CD4-positive, alpha-beta T cell (primary cell): ENCODE measurements at regions not wholly inside any gene's neighbourhood (a gene's known extent, or its start where the extent isn't known, plus 50 kb on each side); places are given as distances from the start of the nearest gene placed in this dataset.

Source experiments
- ATAC-seq: fragments of 200-7000 bp; cut with Tn5 transposase; one replicate; pipeline ENCODE4 v1.10.0; 2022; ENCODE audit warnings: mild to moderate bottlenecking; ENCODE audit not compliant: poor library complexity
- CTCF ChIA-PET: fragments of 350-600 bp; sonication (Branson Sonifier 250); formaldehyde crosslinking; loops from one replicate; lab custom pipeline; 2021; ENCODE audit warnings: antibody characterized with exemption, inconsistent platforms; lab: Charles Lee
- POLR2A ChIA-PET: fragments of 350-600 bp; sonication (Branson Sonifier 250); formaldehyde crosslinking; loops from one replicate; lab custom pipeline; 2021; ENCODE audit warnings: antibody characterized with exemption, inconsistent platforms; lab: Charles Lee
- DNase-seq, 14 experiments: peaks; one replicate each; pipeline ENCODE4 v3.0.0-alpha.2; 2013 to 2020; ENCODE audit warnings: mixed read lengths in 2 of 14
- H3K27ac ChIP-seq, 2 donors: one replicate each; pipeline versions ENCODE4 v1.5.1 to v1.7.0; 2013; ENCODE audit warnings: low read length in 2 of 2, low read depth in 1 of 2, mild to moderate bottlenecking in 1 of 2
- H3K27me3 ChIP-seq, 2 experiments: 1 replicate in 1 of 2; 2 replicates in 1 of 2; pipeline versions ENCODE4 v1.6.1 to v1.7.0; 2013; ENCODE audit warnings: low read length in 2 of 2, control low read depth in 1 of 2, mild to moderate bottlenecking in 1 of 2, moderate library complexity in 1 of 2; ENCODE audit not compliant: insufficient read depth in 2 of 2, control insufficient read depth in 1 of 2
- H3K36me3 ChIP-seq: one replicate; pipeline ENCODE4 v1.6.1; 2013; ENCODE audit warnings: low read length, control low read depth; ENCODE audit not compliant: insufficient read depth
- H3K4me1 ChIP-seq: one replicate; pipeline ENCODE4 v1.6.1; 2013; ENCODE audit warnings: low read length, control low read depth; ENCODE audit not compliant: insufficient read depth
- H3K4me3 ChIP-seq: one replicate; pipeline ENCODE4 v1.5.1; 2013; ENCODE audit warnings: mild to moderate bottlenecking, low read length, moderate library complexity
- H3K9me3 ChIP-seq, 2 experiments: 1 replicate in 1 of 2; 2 replicates in 1 of 2; pipeline versions ENCODE4 v1.6.1 to v1.7.0; 2013; ENCODE audit warnings: low read length in 2 of 2, mild to moderate bottlenecking in 2 of 2, control low read depth in 1 of 2, moderate library complexity in 1 of 2; ENCODE audit not compliant: control insufficient read depth in 1 of 2, insufficient read depth in 1 of 2
- H3K27ac Mint-ChIP-seq: one replicate; pipeline ENCODE4 v1.8.0; 2020; ENCODE audit warnings: mixed read lengths
- H3K27me3 Mint-ChIP-seq: one replicate; pipeline ENCODE4 v1.8.0; 2021; ENCODE audit warnings: mixed read lengths
- H3K36me3 Mint-ChIP-seq: one replicate; pipeline ENCODE4 v1.8.0; 2021; ENCODE audit warnings: low read depth, mixed read lengths
- H3K4me1 Mint-ChIP-seq: one replicate; pipeline ENCODE4 v1.8.0; 2021; ENCODE audit warnings: low read depth, mixed read lengths
- H3K4me3 Mint-ChIP-seq: one replicate; pipeline ENCODE4 v1.8.0; 2020; ENCODE audit warnings: mild to moderate bottlenecking, mixed read lengths
- H3K9me3 Mint-ChIP-seq: one replicate; pipeline ENCODE4 v1.8.0; 2020; ENCODE audit warnings: mixed read lengths
- intact Hi-C, 2 experiments: fragments of 100-400 bp; cut with DNase I in 1 of 2; cut with micrococcal nuclease in 1 of 2; formaldehyde crosslinking; loops; one replicate each; pipeline versions ENCODE4 v1.15.1 to v1.9.0; 2023 to 2025; cut with DNase I, micrococcal nuclease
- TF ChIP-seq, protein P1 (sequence below): fragments of 200-600 bp; IDR thresholded peaks from one replicate; pipeline ENCODE4 v1.8.0; 2022; ENCODE audit warnings: antibody characterized with exemption, mild to moderate bottlenecking

DNA sequence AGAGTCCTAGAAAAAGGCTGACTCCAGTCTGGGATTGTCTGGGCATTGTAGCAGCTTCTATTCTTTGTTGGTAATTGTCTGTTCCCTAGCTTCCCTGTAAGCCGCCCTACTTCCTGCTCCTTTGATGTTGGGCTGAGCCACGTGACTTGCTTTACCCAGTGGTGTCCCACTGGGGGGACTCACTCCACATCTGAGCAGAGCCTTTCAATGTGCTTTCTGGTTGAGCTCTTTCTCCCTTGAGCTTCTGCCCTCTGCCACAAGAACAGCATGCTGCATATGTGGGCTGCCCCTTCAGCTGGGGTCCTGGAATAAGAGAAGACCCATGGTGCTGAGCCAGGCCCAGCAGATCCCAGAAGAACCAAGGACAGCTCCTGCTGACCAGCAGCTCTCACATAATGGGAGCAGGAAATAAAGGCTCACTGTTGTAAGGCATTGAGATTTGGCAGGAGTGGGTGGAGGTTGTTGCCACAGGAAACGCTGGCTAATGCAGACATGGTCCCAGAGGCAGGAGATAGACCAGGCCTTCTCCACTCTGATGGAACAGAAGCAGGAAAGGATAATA lies 276.3 kb upstream of the GJB5 start:
- H3K27me3 ChIP-seq, result peaks cover 4% of the 10 kb centered on the region in 2 experiments
- DNase-seq (no peak), ATAC-seq (no peak)
- TF ChIP-seq, protein P1, sequence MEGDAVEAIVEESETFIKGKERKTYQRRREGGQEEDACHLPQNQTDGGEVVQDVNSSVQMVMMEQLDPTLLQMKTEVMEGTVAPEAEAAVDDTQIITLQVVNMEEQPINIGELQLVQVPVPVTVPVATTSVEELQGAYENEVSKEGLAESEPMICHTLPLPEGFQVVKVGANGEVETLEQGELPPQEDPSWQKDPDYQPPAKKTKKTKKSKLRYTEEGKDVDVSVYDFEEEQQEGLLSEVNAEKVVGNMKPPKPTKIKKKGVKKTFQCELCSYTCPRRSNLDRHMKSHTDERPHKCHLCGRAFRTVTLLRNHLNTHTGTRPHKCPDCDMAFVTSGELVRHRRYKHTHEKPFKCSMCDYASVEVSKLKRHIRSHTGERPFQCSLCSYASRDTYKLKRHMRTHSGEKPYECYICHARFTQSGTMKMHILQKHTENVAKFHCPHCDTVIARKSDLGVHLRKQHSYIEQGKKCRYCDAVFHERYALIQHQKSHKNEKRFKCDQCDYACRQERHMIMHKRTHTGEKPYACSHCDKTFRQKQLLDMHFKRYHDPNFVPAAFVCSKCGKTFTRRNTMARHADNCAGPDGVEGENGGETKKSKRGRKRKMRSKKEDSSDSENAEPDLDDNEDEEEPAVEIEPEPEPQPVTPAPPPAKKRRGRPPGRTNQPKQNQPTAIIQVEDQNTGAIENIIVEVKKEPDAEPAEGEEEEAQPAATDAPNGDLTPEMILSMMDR, result no peak
- CTCF ChIA-PET, result no interaction called here
- Mint-ChIP-seq H3K9me3 (no peaks in the 10 kb centered on the region), H3K27me3 (peaks cover 70% of the 10 kb centered on the region), H3K27ac (no peak overlapping the region), H3K4me1 (no peaks in the 10 kb centered on the region), H3K36me3 (no peaks in the 10 kb centered on the region), H3K4me3 (no peak overlapping the region)
- intact Hi-C loops, result no loop called here
- POLR2A ChIA-PET, result no interaction called here
- no peak overlapping the region for H3K27ac ChIP-seq
- H3K4me3 ChIP-seq, result no peak overlapping the region
- H3K36me3 ChIP-seq, result no peaks in the 10 kb centered on the region
- no peaks in the 10 kb centered on the region for H3K9me3 ChIP-seq
- no peaks in the 10 kb centered on the region for H3K4me1 ChIP-seq

DNA sequence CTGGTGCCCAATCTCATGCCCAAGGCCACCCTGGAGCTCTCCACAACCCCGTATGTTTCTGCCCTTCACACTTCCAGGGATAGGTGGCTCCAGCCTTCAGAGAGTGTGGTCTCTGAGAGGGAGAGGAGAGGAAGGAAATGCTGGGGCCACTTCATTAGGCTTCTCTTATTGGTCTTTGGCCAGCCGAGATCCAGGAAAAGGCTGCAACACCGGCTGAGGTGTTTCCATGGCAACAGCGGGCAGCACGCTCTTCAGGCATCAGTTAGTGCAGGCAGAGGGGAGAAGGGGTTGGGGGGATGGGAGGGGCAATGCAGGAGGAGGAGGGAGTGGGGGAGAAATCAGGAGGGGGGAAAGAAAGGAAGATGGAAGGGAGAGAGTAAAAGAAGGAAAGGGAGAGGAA lies 275.1 kb upstream of the GJB5 start:
- TF ChIP-seq, protein P1, result no peak
- no peak for DNase-seq
- Histone ChIP-seq H3K27me3 (peaks cover 4% of the 10 kb centered on the region in 2 experiments), H3K4me3 (no peak overlapping the region), H3K27ac (no peak overlapping the region), H3K9me3 (no peaks in the 10 kb centered on the region), H3K36me3 (no peaks in the 10 kb centered on the region), H3K4me1 (no peaks in the 10 kb centered on the region)
- peaks cover 74% of the 10 kb centered on the region for H3K27me3 Mint-ChIP-seq
- CTCF ChIA-PET, result no interaction called here
- POLR2A ChIA-PET, result no interaction called here
- no peak overlapping the region for H3K4me3 Mint-ChIP-seq
- ATAC-seq, result no peak
- intact Hi-C loops, result no loop called here
- no peak overlapping the region for H3K27ac Mint-ChIP-seq
- no peaks in the 10 kb centered on the region for H3K36me3 Mint-ChIP-seq
- no peaks in the 10 kb centered on the region for H3K4me1 Mint-ChIP-seq
- no peaks in the 10 kb centered on the region for H3K9me3 Mint-ChIP-seq

DNA sequence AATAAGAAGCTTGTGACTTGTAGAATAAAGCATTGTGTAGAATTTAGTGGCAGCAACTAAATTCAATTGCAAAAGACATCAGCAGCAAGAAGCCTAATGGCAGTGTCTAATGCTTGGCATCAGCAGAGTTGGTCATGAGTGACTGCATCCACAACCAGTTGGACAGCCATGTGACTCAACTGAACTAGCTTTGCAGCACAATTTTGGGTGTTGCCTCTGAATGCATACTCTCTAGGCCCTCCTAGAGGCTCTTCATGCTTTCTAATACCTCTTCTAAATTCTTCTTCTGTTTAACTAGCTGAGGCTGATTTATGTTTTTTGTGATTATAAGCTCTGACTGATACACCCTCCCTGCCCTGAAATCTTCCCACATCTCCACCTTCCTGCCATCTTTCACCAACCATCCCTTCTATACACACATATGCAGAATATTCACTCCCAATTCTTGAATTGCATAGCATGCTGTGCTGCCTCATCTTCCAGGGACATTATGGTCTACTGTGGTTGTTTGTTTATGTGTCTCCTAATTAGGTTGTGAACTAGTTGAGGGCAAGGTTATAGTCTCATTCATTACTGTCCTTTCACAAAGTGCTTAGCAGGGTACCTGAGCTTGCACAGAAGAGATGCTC lies 266.7 kb upstream of the GJB5 start:
- no peak overlapping the region for H3K4me3 ChIP-seq
- no peak for ATAC-seq
- intact Hi-C loops, result no loop called here
- ChIA-PET POLR2A (no interaction called here), CTCF (no interaction called here)
- TF ChIP-seq, protein P1, result no peak
- H3K27ac Mint-ChIP-seq, result no peak overlapping the region
- no peak overlapping the region for H3K4me3 Mint-ChIP-seq
- no peak for DNase-seq
- H3K4me1 ChIP-seq, result no peaks in the 10 kb centered on the region
- H3K36me3 Mint-ChIP-seq, result no peaks in the 10 kb centered on the region
- H3K27me3 Mint-ChIP-seq, result peaks cover 14% of the 10 kb centered on the region
- H3K9me3 ChIP-seq, result peaks cover 4 to 13% of the 10 kb centered on the region in 2 experiments
- no peaks in the 10 kb centered on the region for H3K4me1 Mint-ChIP-seq
- H3K27ac ChIP-seq, result no peak overlapping the region
- no peaks in the 10 kb centered on the region for H3K36me3 ChIP-seq
- no peaks in the 10 kb centered on the region for H3K27me3 ChIP-seq
- H3K9me3 Mint-ChIP-seq, result peaks cover 13% of the 10 kb centered on the region
